ENCODE measurements at regions not wholly inside any gene's neighbourhood (a gene's known extent, or its start where the extent isn't known, plus 50 kb on each side); places are given as distances from the start of the nearest gene placed in this dataset.

- TF ChIP-seq CTCF (IDR thresholded peaks at IDR 0.05), result no peak
- H3K36me3 ChIP-seq, result no peaks in the 10 kb centered on the region
- no peak overlapping the region for H3K4me3 ChIP-seq (ENCODE audit: low read depth in 1 of 2, low read length in 1 of 2)
- no peaks in the 10 kb centered on the region for H3K9me3 ChIP-seq
- H3K4me1 ChIP-seq (ENCODE audit: control insufficient read depth in 1 of 2, insufficient read depth in 1 of 2, low read depth in 1 of 2, low read length in 1 of 2), result no peaks in the 10 kb centered on the region
- H3K27ac ChIP-seq, result no peak overlapping the region
- H3K27me3 ChIP-seq, result peaks cover 26% of the 10 kb centered on the region
Measured at GRCh38 chr16:86668136-86668910, 90.0 kb downstream of the FOXL1 start.

- Histone ChIP-seq H3K27me3 (peaks cover 19% of the 10 kb centered on the region), H3K9me3 (no peaks in the 10 kb centered on the region), H3K27ac (no peak overlapping the region), H3K4me1 (ENCODE audit: control insufficient read depth in 1 of 2, insufficient read depth in 1 of 2, low read depth in 1 of 2, low read length in 1 of 2) (no peaks in the 10 kb centered on the region), H3K36me3 (no peaks in the 10 kb centered on the region), H3K4me3 (ENCODE audit: low read depth in 1 of 2, low read length in 1 of 2) (no peak overlapping the region)
- TF ChIP-seq CTCF (IDR thresholded peaks at IDR 0.05), result no peak
Measured at GRCh38 chr16:86669285-86669805, 91.0 kb downstream of the FOXL1 start.

GRCh38 chr16:86669937-86670749, 91.8 kb downstream of the FOXL1 start:
- no peak overlapping the region for H3K27ac ChIP-seq
- no peaks in the 10 kb centered on the region for H3K9me3 ChIP-seq
- no peak overlapping the region for H3K4me3 ChIP-seq (ENCODE audit: low read depth in 1 of 2, low read length in 1 of 2)
- no peak for TF ChIP-seq CTCF (IDR thresholded peaks at IDR 0.05)
- H3K4me1 ChIP-seq (ENCODE audit: control insufficient read depth in 1 of 2, insufficient read depth in 1 of 2, low read depth in 1 of 2, low read length in 1 of 2), result no peaks in the 10 kb centered on the region
- no peaks in the 10 kb centered on the region for H3K36me3 ChIP-seq
- H3K27me3 ChIP-seq, result peaks cover 13% of the 10 kb centered on the region

- no peak for TF ChIP-seq CTCF (IDR thresholded peaks at IDR 0.05)
- Histone ChIP-seq H3K4me1 (ENCODE audit: control insufficient read depth in 1 of 2, insufficient read depth in 1 of 2, low read depth in 1 of 2, low read length in 1 of 2) (no peaks in the 10 kb centered on the region), H3K27ac (no peak overlapping the region), H3K4me3 (ENCODE audit: low read depth in 1 of 2, low read length in 1 of 2) (no peak overlapping the region), H3K36me3 (no peaks in the 10 kb centered on the region), H3K9me3 (no peaks in the 10 kb centered on the region), H3K27me3 (peaks cover 13% of the 10 kb centered on the region)
Measured at GRCh38 chr16:86670750-86671234, 92.4 kb downstream of the FOXL1 start.

GRCh38 chr16:86671486-86672178, 93.3 kb downstream of the FOXL1 start:
- Histone ChIP-seq H3K27me3 (peaks cover 10% of the 10 kb centered on the region), H3K27ac (no peak overlapping the region), H3K36me3 (no peaks in the 10 kb centered on the region), H3K4me1 (ENCODE audit: control insufficient read depth in 1 of 2, insufficient read depth in 1 of 2, low read depth in 1 of 2, low read length in 1 of 2) (no peaks in the 10 kb centered on the region), H3K4me3 (ENCODE audit: low read depth in 1 of 2, low read length in 1 of 2) (no peak overlapping the region), H3K9me3 (no peaks in the 10 kb centered on the region)
- TF ChIP-seq CTCF (IDR thresholded peaks at IDR 0.05), result no peak

All from neutrophil (primary cell).